ENCODE measurements at regions not wholly inside any gene's neighbourhood (a gene's known extent, or its start where the extent isn't known, plus 50 kb on each side); places are given as distances from the start of the nearest gene placed in this dataset.

DNA sequence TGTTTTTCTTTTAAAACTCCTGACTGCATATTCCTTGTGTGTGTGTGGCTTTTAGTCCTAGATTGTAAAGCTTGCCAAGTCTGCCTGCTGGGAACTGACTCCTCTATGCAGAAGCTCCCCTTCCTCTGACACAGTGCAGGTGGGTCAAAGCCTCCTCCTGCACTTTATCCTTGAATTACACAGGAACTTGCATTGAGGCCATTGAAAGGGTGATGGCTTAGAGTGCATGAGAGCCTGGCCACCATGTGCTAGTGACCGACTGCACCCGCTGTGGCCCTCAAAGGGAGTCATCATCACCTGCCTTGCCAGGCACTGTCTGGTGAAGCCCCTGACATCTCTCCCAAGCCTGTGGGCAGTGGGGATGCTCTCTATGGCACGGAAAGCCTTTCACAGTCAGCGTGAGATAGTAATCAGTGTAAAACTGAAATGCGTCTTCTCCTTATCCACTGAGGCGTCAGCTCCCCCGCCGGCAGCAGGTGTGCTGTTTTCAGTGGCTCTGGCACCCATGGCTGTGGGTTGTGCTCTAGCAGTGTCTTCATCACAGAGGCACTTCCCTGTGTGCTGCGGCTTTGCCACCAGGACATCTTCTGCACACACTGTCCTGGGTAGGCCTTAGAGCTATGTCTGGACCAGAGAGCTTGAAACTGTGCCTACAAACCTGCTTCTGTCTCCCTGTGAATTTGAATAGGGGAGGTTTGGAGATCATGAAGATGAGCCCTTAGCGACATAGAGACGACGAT is 87.9 kb downstream of the THBS2 start:
- no peak for DNase-seq (ENCODE audit: low read depth in 2 of 3, low spot score in 1 of 3)

DNA sequence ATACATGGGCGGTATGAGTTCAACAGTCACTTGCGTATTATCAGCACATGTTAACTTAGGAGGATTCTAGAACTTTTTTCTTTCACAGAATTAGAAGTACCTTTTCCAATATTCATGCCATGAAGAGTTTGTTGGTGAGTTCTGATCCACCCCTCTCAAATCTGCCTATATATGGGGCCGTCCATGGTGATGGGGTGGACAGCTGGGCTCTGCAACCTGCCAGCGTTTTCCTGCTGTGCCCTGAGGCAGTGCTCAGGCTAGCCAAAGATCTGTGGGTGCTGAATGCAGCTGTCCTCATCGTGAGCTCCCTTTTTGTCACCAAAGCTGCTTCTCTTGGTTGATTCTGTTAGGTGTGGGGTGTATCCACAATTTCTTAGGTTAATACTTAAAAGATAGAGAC is 88.7 kb downstream of the THBS2 start:
- DNase-seq (ENCODE audit: low read depth in 2 of 3, low spot score in 1 of 3): no peak

DNA sequence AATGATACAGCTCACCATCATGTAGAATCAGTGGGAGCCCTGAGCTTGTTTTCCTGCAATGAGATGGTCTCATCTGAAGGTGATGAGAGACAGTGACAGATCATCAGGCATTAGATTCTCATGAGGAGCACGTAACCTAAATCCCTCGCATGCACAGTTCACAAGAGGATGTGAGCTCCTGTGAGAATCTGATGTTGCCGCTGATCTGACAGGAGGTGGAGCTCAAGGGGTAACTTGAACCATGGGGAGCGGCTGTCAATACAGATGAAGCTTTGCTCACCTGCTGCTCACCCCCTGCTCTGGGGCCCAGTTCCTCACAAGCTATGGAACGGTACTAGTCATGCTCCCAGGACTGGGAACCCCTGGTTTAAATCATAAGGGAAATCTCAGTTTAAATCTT is 89.2 kb downstream of the THBS2 start:
- no peak for DNase-seq (ENCODE audit: low read depth in 2 of 3, low spot score in 1 of 3)

DNA sequence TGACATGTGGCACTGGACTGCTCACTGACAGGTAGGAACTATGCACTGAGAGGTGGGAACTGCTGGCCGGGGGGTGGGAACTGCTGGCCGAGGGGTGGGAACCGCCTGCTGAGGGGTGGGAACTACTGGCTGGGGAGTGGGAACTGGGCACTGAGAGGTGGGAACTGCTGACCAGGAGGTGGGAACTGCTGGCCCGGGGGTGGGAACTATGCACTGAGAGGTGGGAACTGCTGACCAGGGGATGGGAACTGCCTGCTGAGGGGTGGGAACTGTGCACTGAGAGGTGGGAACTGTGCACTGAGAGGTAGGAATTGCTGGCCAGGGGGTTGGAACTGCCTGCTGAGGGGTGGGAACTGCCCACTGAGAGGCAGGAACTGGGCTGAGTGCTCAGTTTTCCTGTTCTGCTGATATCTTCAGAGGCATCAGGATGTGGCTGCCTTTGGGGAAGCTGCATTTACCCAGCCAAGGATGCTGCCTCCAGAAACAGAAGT is 90.2 kb downstream of the THBS2 start:
- DNase-seq (ENCODE audit: low read depth in 2 of 3, low spot score in 1 of 3): no peak

DNA sequence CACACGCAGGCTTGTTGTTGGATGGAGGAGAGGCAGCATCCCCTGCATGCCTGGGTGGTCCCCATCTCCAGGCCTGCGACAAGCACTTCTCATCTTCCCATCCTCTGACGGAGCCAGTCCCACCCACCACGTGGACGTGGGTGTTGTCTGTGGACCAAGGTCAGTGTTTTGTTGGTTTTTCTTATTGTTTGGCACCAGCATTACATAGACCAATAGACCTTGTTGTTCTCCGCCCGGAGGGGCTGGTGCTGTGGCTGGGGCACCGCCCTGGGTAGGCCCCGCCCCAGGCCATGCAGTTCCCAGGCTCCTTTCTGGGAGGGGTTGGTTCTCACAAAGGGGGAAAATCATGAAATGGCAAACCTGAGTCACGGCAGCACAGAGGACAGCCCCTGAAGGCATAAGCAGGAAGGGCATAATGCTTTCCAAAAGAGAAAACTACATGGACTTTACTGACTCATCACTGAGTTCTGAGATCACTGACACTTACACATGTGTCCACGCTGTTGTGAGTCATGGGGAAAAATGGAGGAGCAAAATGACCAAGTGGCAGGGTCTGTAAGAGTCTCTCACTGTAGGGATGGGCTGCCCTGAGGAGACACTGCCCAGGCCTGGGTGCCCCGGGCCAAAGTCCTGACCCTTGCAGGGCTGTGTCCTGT is 90.8 kb downstream of the THBS2 start:
- peak in 1 of 3 donors; percentile 3 for DNase-seq (ENCODE audit: low read depth in 2 of 3, low spot score in 1 of 3)

DNA sequence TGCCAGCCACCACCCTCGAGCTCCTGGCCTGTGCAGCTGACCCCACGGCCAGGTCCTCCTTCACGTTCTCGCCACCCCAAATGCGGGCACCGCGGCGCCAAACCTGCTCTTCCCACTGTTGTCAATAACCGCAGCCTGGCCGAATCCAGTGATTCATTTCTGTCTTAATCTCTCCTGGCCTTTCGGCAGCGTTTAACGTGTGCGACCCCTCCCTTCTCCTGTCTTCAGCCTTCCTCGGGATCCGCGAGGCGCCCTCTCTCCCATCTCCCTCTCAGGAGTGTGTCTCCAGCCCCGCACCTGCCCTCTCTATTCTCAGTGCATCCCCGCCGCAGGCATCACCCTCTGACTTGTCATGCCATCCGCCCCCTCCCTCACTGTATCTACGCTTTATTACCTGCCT is 91.4 kb downstream of the THBS2 start:
- DNase-seq (ENCODE audit: low read depth in 2 of 3, low spot score in 1 of 3): no peak

DNA sequence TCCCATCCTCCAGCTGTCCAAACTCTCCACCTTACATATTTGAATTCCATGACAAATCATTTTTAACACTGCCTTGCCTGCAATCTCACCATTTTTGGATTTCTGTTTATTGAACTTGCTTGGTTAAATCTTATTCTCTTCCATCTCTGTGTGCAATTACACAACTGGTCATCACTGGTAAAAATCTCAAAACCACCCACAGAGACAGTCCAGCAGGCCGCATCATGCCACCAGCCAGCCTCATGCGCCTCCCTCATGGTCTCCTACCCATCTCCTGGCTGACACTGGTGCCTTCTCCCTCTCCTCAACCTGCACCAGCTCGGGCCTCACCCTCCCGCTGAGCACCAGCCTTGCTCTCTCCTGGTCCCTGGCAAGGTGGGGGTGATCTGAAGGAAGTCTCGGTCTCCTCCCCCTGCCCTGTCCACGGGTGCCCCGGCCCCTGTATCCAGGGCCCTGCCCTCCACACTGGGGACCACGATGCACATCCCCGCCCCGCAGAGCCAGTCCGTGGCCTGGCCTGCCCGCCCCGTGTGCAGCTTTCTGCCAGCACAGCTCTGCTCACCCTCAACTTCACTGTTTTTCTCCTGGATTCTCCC is 92.0 kb downstream of the THBS2 start:
- no peak for DNase-seq (ENCODE audit: low read depth in 2 of 3, low spot score in 1 of 3)

DNA sequence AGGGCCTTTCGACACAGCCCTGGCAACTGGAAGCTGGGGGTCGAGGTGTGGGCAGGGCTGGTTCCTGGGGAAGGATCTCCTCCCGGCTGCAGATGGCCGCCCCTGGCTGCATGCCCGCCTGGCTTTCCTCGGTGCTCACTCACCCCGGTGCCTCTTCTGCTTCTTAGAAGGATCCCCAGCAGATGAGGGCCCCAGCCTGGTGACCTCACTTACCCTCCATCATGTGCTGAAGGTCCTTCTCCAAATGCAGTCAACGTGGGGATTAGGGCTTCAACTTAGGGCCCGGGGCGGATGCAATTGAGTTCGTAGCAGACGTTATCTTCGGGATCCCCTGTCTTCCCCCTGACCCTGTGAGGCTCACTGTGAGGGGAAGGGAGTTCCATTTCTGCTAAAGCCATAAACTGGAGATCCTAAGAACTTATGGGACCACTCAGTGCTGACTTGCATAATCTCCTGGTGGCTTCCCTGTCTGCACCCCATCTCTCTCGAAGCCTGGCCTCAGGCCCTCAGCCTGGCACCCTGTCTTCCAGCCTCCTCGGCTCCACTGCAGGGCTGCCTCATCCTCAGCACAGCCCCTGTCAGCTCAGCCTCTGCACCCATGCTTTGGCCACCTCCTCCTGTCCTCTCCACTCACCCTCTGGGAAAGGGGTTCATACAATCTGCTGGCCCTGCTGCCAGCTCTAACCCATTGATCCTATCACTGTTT is 92.6 kb downstream of the THBS2 start:
- no peak for DNase-seq (ENCODE audit: low read depth in 2 of 3, low spot score in 1 of 3)

DNA sequence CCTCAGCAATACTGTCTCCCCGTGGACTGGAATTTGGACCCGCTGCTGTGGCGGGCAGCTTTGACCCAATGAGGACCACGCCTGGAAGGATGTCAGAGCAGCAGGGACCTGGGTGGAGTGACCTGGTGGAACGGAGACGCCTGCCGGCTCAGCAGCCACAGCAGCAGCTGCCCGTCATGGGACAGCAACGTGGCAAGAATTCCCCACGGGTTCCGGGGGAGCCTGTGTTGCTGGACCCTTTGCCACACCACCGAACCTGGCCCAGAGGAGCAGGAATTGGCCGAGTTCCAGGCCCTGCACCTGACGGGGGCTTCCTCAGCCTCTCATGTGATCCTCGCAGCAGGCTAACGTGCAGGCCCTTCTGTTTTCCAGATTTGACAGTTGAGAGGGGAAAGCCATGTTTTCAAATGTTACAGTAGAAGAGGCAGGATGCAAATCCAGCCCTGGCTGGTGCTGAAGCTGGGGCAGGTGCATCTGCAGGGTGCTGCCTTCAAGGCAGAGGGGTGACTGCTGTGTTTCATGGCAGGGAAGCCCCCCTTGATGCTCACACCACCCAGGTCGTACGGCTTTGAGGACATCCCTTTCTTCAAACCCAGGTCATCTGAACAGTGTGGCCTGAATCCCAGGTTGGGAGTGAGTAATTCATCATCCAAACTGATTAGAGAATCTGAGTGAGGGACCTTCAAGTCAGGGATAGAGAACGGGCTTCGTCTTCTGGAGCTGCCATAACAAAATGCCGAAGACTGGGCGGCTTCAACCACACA is 93.4 kb downstream of the THBS2 start:
- no peak for DNase-seq (ENCODE audit: low read depth in 2 of 3, low spot score in 1 of 3)

DNA sequence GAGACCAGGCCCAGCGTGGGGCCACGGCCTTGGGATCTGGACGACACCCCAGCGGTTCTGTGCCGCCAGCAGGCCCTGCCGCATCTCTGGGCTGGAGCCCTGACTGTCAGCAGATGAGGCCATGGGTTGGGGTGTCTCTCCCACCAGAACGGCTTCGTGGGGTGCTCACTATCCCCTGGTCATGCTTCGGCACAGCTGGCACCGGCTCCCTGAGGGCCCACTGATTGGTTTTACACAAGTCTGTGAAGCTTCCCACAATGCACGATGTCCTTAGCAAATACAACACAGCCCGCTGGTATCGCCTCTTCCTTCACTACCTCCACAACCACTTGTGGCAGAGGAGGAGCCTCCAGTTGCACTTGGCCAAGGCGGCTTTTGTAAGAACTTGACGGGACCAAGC is 94.3 kb downstream of the THBS2 start:
- DNase-seq (ENCODE audit: low read depth in 2 of 3, low spot score in 1 of 3): no peak

DNA sequence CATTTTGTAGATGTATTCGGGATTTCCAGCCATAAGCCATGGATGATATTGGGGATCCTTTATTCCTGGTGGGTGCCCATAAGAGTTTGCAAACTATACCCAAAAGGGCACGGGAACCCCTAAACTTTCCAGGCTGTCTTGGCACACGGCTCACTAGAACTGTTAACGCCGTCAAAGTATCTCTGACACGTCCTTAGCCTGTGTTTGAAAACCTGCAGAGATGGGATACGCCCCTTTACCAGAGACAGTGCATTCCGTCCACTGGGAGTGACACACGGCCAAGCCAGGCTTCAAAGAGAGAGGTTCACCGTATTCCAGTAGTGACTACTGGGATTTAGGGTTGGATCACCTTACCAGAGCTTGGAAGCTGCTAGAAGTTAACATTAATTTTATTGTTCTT is 95.0 kb downstream of the THBS2 start:
- no peak for DNase-seq (ENCODE audit: low read depth in 2 of 3, low spot score in 1 of 3)

DNA sequence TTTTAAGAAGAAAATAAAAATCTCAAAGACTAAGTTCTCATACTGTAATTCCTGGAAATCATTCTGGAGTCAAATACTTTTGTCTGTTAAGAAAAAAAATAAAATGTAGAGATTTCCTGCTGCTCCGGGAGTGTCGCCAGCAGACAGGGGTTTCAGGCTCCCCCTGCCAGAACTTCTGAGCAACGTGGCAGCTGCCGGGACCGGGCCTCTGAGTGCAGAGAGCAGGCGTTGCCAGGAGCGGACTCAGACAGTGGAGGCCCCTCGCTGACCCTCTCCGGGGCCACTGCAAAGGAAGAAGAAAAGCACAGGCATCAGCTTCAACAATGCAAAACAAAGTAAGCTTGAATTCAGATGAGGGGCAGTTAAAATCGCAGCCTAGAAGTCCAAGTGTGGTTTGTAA is 95.5 kb downstream of the THBS2 start:
- DNase-seq (ENCODE audit: low read depth in 2 of 3, low spot score in 1 of 3): no peak

DNA sequence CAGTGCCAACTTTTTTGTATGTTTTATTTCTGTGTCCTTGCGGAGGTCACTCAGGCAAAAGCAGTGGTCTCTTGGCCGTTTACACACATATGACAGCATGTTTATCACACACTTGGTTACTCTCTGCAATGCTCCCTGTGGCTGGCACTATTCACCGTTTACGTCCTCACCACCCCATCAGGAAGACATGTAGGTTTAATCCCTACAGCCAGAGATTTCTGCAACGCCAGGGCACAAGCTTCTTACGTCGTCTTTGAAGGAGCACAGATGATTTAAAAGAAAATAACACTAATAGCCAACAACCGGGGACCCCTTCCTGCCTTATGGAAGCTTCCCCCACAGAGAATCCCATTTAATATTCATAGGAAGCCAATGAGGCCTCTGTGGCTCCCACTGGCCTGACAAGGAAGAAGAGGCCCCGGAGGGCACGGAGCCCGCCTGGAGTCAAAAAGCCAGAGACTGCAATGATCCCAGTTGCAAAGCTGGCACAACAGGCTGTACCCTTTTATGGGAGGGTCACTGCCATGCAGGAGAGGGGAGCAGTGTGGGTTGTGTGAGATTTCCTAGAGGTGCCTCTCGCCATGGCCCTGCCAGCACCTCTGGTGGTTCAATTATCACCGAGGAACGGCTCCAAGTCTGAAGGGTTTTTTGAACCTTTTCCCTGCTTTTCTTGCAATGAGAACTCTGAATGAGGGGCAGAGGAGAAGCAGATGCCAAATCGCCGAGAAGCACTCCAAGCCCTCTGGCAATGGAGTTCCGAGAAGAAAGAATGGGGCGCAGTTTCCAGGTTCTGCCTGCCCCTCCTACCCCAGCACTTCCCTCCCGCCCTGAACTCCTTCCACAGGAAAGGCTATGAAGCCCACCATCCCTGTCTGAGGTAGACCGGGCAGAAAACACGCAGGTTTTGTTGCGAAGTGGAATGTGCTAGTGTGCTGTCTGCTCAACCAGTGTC is 96.2 kb downstream of the THBS2 start:
- DNase-seq (ENCODE audit: low read depth in 2 of 3, low spot score in 1 of 3): no peak

DNA sequence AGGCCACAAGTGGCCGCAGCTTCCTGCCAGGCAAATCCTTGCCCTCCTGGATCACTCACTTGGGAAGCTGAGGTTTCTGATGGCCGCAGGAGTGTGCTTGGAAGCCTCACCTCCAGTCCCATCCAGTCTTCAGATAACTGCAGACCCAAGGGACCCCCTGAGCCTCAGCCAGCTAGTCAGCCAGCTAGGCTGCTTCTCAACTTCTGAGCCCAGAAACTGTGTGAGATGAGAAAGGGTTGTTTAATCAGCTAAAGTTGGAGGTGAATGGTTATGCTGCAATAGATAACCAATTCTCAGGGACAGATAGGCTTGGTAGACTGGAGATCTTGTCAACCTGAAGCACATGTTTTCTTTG is 96.9 kb downstream of the THBS2 start:
- DNase-seq (ENCODE audit: low read depth in 2 of 3, low spot score in 1 of 3): no peak

DNA sequence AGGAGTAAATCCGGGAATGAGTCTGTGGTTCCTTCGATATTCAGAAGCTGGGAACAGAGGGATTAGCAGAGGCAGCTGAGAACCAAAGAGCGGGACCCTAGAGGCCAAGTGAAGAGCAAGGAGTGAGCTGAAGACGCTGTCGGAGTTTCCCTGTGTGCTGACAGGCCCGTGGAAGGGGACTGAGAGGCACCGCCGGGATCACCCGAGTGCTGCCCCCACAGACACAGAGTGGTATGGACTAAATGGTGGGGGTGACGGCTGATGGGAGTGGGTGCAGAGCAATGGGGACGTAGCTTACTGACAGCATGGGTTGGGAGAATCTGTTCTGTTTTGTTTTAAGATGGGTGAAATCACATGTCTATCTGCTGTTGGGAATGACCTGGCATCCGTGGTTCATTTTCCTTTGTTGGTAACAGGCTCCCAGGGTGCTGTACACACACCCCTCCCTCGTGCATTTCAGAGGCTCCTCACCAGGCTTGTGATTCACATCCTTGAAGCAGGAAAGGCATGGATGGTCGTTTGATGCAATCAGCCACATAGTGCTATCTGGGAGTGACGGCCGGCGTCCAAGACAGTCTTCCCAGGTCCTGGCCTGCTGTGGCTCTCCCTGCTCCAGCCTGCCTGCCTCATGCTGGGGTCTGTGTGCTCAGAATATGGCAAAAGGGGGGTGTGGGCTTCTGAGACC is 97.4 kb downstream of the THBS2 start:
- no peak for DNase-seq (ENCODE audit: low read depth in 2 of 3, low spot score in 1 of 3)

DNA sequence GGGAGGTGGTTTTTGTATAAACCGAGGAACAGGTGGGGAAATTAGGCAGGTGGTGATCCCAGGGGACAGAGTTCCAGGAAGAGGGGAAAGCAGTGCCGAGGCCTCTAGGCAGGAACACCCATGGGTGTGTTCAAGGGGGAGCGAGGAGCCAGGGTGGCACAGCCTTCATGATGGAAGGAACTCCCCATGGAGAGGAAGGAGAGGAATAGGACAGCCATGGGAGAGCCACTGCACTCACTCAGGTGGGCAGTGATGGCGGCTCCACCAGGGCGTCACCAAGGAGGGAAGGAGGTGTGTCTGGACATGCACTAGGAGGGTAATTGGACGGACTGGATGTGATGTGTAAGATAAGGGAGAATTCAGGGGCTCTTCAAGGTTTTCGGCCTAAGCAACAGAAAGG is 98.2 kb downstream of the THBS2 start:
- DNase-seq (ENCODE audit: low read depth in 2 of 3, low spot score in 1 of 3): no peak

DNA sequence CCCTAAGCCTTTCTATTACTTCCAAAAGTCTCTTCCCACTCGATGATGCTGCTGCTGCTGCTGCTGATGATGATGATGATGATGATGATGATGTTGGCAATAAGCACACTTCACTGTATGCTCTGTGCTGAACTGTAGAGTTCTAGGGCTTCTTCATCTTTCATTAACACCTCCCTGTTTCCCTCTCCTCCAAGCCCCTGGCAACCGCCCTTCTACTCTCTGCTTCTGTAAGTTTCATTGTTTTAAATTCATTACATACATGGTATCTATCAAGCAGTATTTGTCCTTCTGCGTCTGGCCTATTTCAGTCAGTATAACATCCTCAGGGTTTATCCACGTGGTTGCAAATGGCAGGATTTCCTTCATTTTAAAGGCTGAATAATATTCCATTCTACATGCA is 100.2 kb downstream of the THBS2 start:
- DNase-seq (ENCODE audit: low read depth in 2 of 3, low spot score in 1 of 3): no peak

DNA sequence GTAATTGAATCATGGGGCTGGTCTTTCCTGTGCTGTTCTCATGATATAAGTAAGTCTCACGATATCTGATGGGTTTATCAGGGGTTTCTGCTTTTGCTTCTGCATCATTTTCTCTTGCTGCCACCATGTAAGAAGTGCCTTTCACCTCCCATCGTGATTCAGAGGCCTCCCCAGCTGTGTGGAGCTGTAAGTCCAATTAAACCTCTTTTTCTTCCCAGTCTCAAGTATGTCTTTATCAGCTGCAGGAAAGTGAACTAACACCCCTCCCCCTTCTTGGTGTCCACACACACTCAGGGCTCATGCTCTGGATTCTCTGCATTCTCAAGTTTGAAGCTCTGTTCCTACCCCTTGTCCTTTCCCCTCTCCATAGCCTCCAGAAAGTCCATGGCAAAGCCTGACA is 107.1 kb downstream of the THBS2 start:
- DNase-seq (ENCODE audit: low read depth in 2 of 3, low spot score in 1 of 3): no peak

DNA sequence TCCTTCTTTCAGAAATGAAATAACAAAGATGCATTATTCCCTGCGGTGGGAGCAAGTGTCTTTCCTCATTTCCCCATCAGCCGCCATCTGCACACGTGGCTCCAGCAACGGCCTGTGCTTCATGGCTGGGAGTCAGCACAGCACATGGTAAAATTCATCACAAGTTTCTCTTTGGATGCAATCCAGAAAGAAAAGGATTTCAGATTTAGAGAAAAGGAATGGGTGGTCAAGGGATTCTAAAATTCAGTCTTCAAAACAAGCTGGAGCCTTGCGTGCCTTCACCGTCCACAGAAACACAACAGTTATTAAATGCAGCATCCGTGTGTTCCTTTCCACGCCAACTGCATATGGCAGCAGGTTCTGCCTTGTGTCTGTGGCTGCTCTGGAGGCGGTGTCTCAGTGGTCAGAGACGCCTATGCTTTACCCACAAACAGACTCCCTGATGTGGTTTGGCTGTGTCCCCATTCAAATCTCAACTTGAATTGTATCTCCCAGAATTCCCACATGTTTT is 107.6 kb downstream of the THBS2 start:
- DNase-seq (ENCODE audit: low read depth in 2 of 3, low spot score in 1 of 3): no peak
